HG03378 (cell line): ENCODE measurements at regions not wholly inside any gene's neighbourhood (a gene's known extent, or its start where the extent isn't known, plus 50 kb on each side); places are given as distances from the start of the nearest gene placed in this dataset.
"Not testable (repeated sequence)": the region's sequence is repeated elsewhere in the genome, so short reads cannot be mapped to it uniquely, and the experiment has no call there.

Source experiments
- ATAC-seq: cut with Tn5 transposase; IDR thresholded peaks from one replicate; pipeline ENCODE4 v1.9.1; 2021; ENCODE audit warnings: mild to moderate bottlenecking, moderate library complexity; ENCODE audit not compliant: unreplicated experiment

DNA sequence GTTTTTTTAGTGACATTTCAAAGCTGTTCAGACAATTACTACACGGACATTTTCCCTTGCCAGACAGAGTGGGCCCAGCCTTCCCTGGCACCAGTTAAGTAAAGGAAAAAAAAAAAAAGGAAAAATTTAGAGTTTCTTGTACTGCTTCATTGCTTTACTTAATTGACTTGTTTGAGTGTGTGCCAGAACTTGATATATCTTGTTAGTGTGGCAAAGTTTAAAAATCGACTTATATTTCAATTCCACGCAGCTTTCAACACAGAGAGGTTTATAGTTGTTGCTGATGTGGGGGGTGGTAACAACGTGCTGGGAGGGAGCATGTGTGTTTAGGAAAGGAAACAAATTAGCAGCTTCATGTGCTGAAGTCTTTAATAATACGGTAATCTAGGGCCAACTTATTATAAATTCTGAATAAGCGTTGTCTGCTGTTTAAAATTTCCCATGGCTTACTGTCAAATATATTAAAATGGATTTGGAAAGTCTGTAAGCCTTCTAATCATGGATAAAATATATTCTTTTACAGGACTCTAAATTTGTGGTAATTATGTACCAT is 1104.6 kb downstream of the SORCS3 start:
- ATAC-seq: no peak

DNA sequence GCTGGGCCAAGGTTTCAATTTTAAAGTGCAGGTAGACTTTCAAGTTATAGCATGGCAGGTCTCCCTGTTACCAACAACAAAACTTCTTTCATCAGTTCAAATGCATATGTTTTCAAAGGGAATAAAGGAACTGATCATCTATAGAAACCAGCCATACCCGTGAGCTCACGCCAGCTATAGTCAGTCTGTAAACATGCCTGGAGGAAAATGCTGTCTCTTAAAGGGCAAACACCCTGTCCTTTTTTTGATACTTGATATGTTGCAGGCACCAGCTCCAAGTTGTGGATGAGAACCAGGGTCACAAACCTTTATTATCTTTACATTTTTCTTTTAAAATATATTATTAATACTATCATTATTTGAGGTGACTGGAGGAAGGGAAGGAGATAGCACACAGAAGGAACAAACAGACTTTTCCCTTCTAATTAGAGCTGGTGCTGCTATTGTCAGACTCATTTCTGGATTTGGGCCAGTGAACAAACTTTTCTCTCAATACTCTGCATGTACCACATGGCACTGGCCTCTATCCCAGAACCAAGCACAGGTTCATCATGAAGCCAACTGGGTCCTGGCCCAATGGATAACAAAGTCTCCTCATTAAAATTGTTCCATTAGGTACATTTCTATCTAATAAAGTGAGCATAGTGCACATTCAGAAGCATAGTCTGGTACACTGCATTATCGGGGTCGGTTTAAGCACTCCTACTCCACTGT is 1102.4 kb downstream of the SORCS3 start:
- no peak for ATAC-seq

DNA sequence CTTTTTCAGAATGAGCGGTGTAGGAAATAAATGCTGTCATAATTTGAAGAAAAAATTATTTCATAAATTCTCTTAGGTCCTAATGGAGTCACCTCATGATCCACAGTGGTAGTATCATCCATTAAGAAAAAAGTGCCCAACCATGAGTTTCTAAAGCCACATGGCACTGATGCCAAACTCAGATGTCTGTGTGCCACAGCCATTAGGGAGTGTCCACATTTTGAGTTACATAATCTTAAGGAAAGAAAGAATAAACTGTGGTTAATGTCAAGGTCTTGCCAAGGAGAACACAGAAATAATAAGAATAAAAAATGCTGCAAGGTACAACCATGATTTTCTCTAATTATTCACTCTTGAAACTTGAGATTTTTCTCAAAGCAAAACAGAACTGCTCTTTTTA is 1101.8 kb downstream of the SORCS3 start:
- ATAC-seq: no peak

DNA sequence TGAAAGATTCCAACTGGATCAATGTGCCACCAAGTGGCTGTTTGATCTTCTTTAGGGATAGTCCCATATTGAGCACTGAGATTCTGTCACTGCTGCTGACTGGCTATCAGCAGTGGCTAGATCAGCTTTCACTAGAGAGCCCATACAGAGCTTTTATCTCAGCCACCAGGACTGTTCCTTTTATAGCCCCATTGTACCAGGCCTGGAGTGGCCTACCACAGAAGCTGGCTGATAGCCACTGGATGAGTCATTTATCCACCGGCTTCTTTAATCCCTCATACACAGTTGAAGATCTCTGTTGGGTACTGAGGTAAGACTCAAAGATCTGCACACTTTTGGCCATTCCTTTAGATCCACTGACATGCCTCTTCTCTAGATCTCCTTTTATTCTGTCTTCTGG is 1101.1 kb downstream of the SORCS3 start:
- no peak for ATAC-seq

DNA sequence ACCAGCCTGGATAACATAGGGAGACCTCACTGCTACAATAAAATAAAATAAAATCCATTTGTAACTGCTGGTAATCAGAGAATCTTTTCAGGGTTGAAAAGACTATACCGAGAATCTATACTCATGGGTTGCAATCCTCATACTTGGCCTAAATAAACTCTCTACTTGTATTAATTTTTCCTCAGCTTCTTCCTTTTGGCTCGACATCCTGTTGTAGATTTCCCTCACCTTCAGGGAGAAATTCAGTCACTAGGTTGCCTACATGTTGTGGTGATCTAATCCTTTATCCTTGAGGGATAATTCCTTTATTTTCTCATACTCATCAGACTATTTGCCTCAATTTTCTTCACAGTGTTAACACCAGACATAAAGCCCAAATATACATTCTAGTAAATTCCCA is 1093.4 kb downstream of the SORCS3 start:
- no peak for ATAC-seq

DNA sequence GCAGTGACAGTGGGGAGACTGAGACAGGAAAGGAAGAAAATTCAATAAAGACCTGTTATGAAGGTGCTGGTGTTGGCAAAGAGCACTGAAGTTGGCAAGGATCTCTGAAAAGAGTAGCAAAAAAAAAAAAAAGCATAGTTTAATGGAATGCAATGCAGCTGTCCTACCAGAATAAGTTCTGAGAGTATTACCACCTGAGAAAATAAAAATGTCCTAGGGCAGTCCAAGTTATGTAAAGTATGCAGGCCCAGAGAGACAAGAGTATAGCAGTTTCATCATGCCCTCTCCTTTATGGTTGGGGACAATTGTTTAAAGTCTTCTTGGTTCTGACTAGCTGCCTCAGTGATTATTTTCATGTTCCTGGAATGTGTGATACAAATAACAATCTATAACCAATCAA is 1092.8 kb downstream of the SORCS3 start:
- ATAC-seq: no peak

DNA sequence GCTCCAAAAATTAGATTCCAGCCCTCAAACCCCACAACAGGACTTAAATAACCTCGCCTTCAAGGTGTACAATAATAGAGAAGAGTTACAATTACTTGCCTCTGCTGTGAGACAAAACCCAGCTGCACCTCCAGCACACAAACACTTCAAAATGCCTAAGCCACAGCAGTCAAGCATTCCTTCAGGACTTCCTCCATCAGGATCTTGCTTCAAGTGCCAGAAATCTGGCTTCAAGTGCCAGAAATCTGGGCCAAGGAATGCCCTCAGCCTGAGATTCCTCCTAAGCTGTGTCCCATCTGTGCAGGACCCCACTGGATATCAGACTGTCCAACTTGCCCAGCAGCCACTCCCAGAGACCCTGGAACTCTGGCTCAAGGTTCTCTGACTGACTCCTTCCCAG is 1088.3 kb downstream of the SORCS3 start:
- no peak for ATAC-seq

DNA sequence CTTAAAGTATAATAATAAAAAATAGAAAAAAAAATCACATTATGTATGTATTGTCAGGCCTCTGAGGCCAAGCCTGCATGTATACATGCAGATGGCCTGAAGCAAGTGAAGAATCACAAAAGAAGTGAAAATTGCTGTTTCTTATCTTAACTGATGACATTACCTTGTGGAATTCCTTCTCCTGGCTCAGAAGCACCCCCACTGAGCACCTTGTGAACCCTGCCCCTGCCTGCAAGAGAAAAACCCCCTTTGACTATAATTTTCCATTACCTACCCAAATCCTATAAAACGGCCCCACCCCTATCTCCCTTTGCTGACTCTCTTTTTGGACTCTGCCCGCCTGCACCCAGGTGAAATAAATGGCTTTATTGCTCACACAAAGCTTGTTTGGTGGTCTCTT is 1086.5 kb downstream of the SORCS3 start:
- not testable (repeated sequence) for ATAC-seq

DNA sequence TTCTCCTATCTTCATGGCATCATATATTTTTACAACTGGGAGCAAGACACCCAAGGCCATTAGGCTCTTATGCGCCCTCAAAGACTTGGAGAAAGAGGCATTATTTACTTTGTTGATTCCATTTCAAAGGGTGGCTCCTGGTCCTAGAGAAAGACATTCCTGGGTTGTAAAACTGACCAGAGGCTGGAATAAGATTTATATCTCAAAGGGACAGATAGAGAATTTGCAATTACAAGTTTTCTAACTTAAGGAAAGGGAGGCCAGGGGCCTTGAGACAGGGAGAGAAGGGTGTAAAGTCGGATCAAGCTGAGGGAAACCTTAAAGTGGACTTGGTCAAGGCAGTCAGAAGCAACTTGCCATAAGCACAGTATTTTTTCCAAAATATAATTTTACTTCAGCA is 1086.0 kb downstream of the SORCS3 start:
- ATAC-seq: no peak

DNA sequence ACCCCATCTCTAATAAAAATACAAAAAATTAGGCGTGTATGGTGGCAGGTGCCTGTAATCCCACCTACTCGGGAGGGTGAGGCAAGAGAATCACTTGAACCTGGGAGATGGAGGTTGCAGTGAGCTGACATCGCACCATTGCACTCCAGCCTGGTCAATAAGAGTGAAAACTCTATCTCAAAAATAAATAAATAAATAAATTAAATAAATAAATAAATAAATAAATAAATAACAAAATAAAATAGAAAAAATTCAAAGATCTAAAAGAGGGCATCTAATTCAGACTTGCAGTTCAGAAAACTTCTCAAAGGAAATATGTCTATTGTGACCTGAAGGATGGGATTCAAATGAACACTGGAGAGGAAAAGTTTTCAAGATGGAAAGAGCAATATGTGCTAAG is 1085.1 kb downstream of the SORCS3 start:
- no peak for ATAC-seq

DNA sequence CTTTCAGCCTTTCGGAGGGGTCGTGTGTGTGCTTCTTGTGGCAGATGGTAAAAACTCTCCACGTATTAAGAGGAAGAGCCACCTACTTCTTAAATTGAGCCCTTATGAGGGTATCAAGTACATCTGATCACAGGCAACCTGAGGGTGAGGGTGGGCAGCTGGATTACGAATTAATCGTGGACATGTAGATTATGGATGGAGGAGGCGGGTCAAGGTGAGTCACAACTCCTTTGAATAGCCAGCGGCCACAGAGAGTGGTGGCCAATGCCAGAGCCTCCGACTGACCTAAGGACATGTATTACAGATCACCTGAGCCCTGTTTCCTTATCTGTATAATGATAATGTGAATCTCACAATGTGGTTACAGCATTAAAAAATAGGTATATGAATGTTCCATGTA is 1083.9 kb downstream of the SORCS3 start:
- no peak for ATAC-seq

DNA sequence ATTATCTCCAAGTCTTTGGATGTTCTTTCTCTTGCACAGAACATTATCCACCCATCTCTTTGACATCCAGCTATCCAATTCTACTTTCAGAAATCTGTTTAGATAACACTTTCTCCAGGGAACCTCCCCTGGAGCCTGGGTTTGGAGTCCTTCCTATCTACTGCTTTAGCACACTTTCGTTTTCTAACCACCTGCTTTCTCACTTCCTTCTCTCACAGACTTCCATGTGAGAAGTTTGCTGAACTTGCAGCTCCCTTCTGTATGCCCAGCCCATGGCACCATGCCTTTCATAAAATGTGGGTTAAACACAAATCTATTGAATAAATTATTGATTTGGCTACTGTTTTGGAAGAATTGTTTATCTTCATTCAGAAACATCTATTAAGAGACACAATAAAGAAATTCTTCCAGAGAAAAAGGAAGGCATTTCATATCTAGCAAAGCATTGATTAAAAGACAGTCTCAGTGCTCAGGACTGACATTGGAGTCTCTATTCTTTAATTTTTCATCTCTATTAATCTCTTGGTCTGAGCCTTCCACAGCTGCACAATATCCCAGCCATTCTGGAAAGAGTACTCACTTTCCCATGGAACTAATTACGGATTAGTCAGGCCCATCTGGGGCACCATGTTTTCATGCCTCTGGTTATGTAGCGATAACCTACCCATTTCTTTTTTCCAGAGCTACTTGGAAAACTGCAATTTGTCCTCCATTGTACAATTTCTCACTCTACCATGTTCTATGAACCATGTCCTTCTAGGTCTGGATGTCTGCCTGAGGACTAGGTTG is 1077.3 kb downstream of the SORCS3 start:
- ATAC-seq: no peak

DNA sequence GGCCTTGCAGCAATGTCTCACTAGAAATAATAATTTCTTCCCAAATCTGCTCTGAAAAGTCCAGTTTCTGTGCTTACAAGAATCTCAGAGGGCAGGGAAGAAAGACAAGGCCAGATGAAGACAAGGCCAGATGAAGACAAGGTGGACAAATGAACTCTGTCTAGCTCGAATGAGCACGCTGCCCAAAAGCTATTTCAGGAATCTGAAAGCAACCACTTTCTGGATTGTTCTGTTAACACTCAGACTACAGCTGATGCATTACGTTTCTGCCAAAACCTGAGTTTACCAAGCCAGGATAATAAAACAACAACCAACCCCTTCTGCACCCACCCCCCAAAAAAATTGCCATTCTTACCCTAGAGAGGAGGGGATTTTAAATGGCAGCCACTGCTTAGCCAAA is 1073.6 kb downstream of the SORCS3 start:
- no peak for ATAC-seq

DNA sequence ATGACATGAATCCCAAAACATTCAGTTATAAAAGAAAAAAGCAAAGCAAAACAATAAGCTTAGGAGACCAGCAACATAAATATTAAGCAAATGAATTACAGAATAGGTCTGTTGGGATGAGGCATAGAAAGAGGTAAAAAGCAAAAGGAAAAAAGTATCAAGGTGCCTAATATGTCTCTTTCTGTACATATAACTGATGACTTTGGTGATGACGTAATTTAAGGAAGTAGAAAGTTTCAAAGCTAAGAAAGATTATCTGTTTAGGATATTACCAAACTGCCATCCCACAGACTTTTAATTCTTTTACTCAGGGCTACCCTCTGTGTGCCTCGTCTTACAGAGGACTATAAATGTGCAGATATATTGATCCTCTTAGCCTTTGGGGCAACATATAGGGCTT is 1066.5 kb downstream of the SORCS3 start:
- no peak for ATAC-seq

DNA sequence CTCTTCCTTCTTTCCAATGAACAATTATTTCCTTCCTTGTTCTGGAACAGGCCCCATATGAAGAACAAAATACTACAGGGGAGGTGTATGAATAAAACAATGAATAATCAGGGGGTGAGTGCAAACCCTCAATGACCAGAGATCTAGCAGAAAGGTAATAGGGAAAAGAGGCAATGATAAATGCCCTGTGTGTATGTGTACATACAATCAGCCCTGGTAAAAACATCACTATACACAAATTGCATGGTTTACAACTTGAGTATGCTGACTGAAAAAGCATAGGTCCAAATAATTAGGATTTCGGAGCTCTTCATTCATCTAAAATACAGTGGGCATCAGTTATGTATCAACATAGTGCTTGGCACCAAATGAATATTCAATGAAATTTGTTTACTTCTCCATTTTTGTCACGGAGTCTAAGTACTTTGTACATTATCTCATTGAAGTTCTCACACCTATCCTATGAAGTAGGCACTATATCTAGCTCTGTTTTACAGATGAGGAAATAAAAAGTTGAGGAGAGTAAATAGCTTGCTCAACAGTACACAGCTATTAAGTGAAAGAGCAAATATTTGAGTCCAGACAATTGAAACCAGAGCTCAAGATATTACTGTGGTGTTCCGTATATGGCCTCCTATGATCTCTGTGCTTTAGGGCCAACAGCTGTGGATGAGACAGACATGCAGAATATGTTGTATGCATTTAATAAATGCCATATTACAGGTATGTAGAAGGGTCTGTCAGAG is 1065.4 kb downstream of the SORCS3 start:
- no peak for ATAC-seq

DNA sequence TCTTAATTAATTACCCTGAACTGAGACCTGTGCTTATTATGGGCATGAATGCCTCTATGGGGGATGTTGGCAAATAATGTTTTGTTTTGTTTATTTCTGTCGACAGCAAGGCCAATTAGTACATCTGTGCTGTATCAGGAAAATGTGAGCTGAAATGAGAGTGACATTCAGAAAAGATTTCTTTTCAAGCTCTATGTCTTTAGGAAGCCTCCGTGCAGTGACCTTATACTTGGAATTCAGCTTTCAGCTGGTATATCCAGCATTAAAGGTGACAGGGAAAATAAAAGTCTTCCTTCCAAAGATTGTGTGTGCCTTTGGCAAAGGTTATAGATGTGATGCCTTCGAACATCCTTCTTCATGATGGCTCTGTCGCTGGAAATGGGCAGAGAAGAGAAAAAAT is 1061.1 kb downstream of the SORCS3 start:
- ATAC-seq: no peak

DNA sequence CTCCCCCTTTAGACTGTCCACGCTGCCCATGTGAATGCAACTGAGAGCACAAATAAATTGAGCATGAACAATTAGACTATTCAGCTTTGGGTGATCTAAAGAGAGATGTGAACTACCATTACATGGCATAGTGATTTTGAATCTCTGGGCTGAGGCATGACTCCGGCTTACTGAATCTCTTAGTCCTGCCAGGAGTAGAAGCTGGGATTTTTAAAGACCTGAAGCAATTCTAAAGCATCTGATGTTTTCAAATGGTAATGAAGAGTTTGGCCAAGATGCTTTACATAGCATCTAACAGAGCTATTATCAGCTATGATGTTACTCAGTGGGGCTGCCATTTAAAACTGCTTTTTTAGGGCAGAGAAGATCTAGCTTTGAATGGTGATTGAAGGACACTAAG is 1059.1 kb downstream of the SORCS3 start:
- no peak for ATAC-seq

DNA sequence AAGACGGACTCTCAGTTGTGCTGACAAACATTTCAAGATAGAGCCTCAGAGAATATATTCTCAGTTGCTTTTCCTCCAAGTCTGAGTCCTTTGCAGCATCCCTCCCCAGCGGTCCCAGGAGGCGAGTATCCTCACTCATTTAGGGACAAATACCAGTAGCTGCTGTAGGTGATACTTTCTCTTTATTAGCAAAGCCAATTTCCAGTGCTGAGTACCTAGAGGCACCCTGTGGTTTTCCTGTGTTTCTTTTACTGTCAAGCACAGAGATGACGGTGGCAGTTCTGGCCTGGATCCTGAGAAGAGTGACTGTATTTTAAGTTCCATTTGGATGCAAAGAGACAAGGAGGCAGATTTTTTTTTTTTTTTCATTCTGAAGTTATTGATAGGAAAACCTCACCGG is 1058.4 kb downstream of the SORCS3 start:
- no peak for ATAC-seq

DNA sequence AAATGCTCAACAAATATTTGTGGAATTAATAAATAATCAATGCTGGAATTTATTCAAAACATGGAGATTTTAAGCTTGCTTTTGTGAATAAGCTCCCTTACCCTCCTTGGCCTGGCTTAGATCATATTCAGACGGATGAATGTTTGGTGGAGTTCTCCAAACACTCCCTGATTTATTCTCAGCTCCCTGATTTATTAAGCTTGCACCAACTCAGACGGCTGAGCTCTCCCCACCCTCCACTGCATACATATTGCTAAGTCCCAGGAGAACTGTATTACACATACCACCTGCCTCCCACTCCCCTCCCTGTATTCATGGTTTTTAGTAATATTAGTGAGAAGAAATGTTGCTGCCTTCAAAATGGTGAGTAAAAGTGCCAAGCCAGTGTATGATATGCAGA is 1057.5 kb downstream of the SORCS3 start:
- no peak for ATAC-seq

DNA sequence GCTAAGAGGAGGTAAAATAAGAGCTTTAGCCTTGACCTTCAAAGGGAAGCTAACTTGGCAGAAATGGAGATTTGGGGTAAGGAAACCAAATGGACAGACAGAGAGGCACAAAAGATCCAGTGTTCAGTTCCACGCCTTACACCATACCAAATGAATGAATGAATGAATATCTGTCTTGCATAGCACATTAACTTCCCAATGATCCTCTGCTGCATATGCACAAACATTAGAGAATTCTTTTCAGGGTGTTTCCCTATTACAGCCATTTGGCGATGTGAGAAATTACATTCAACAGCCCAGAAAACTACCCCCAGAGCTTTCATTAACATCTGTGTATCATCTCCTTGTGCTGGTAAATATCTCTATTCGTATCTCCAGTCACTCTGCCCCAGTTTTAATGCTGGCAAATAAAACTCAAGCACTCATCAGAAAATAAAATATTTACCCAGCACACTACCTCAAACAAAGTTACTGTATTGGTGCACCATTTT is 1056.2 kb downstream of the SORCS3 start:
- ATAC-seq: no peak

DNA sequence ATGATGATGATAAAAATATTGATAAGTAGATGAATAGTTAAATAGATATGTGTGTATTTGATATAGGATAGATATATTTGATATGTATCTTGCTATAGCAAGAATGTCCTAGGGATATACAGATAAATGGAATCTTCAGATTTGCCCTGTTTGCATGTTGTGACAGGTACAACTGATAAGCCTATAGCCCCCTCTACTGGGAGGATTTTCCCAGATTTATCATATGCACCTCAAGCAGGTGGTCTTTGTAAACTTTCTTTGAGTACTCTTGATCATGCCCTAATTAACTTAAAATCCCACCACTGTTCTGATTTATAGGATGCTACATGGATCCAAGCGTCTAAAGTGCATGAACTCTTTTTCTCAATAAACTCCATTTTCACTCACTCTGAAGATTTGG is 1050.7 kb downstream of the SORCS3 start:
- ATAC-seq: no peak
